SK-N-SH (cell line): ENCODE measurements at regions not wholly inside any gene's neighbourhood (a gene's known extent, or its start where the extent isn't known, plus 50 kb on each side); places are given as distances from the start of the nearest gene placed in this dataset.

Experiments
- CTCF ChIA-PET: fragments of 300-600, 350-600 bp; formaldehyde crosslinking; extraction: SDS; loops from one replicate; lab custom pipeline; 2021; lab: Yijun Ruan, JAX
- POLR2A ChIA-PET: fragments of 350-600 bp; sonication (Branson Sonifier 250); formaldehyde crosslinking; extraction: SDS; loops from one replicate; lab custom pipeline; 2020; ENCODE audit warnings: antibody characterized with exemption, inconsistent platforms; lab: Yijun Ruan, JAX
- DNase-seq: peaks from one replicate; pipeline ENCODE4 v3.0.0; 2012
- H2AFZ ChIP-seq: fragments of 200-600 bp; sonication (generic); 2 replicates; pipeline ENCODE4 v1.8.1; 2016; ENCODE audit warnings: antibody characterized with exemption, mild to moderate bottlenecking, low read depth
- H3F3A ChIP-seq: fragments of 200-600 bp; sonication (generic); replicated peaks from 2 replicates; pipeline ENCODE3; 2016; ENCODE audit warnings: antibody characterized with exemption, mild to moderate bottlenecking; ENCODE audit not compliant: insufficient read depth
- H3K27ac ChIP-seq, 2 experiments: fragments of 200-500 bp in 1 of 2; fragments of 200-600 bp in 1 of 2; sonication (Bioruptor generic) in 1 of 2; sonication (generic), shearing (Covaris generic) in 1 of 2; 2 replicates each; pipeline versions ENCODE4 v1.5.1 to v1.6.1; 2014 to 2016; ENCODE audit warnings: low read depth in 2 of 2, inconsistent platforms in 1 of 2, low read length in 1 of 2, mild to moderate bottlenecking in 1 of 2, mixed read lengths in 1 of 2
- H3K27me3 ChIP-seq: fragments of 200-600 bp; sonication (generic), shearing (Covaris generic); 2 replicates; pipeline ENCODE4 v1.6.1; 2016; ENCODE audit warnings: mixed run types; ENCODE audit not compliant: insufficient read depth
- H3K36me3 ChIP-seq, 2 experiments: fragments of 200-500 bp in 1 of 2; fragments of 200-600 bp in 1 of 2; sonication (Bioruptor generic) in 1 of 2; sonication (generic) in 1 of 2; replicated peaks in 1 of 2; 2 replicates each; pipeline versions ENCODE3 to v1.5.1; 2014 to 2016; ENCODE audit warnings: low read length in 1 of 2, mild to moderate bottlenecking in 1 of 2; ENCODE audit not compliant: insufficient read depth in 2 of 2, control insufficient read depth in 1 of 2
- H3K4me1 ChIP-seq, 2 experiments: fragments of 200-500 bp in 1 of 2; fragments of 200-600 bp in 1 of 2; sonication (Bioruptor generic) in 1 of 2; sonication (generic), shearing (Covaris generic) in 1 of 2; 2 replicates each; pipeline versions ENCODE4 v1.5.1 to v1.6.1; 2014 to 2016; ENCODE audit warnings: low read depth in 1 of 2, low read length in 1 of 2, mixed run types in 1 of 2; ENCODE audit not compliant: insufficient read depth in 2 of 2, control insufficient read depth in 1 of 2
- H3K4me2 ChIP-seq: fragments of 200-600 bp; sonication (generic), shearing (Covaris generic); 2 replicates; pipeline ENCODE4 v1.6.1; 2017; ENCODE audit warnings: mixed run types
- H3K4me3 ChIP-seq, 2 experiments: fragments of 200-500 bp in 1 of 2; fragments of 200-600 bp in 1 of 2; sonication (Bioruptor generic) in 1 of 2; sonication (generic), shearing (Covaris generic) in 1 of 2; 2 replicates each; pipeline versions ENCODE4 v1.5.1 to v1.8.1; 2014 to 2016; ENCODE audit warnings: low read depth in 2 of 2, inconsistent platforms in 1 of 2, low read length in 1 of 2, mild to moderate bottlenecking in 1 of 2, mixed read lengths in 1 of 2, moderate library complexity in 1 of 2
- H3K79me2 ChIP-seq: fragments of 200-600 bp; sonication (generic); 2 replicates; pipeline ENCODE4 v1.8.1; 2017; ENCODE audit warnings: mild to moderate bottlenecking; ENCODE audit not compliant: insufficient read depth
- H3K9ac ChIP-seq: fragments of 200-600 bp; sonication (generic); 2 replicates; pipeline ENCODE4 v1.6.1; 2017; ENCODE audit warnings: mixed run types
- H3K9me2 ChIP-seq: fragments of 200-600 bp; sonication (generic); 2 replicates; pipeline ENCODE4 v1.6.1; 2017; ENCODE audit warnings: mixed run types
- H3K9me3 ChIP-seq: fragments of 200-600 bp; sonication (generic); 2 replicates; pipeline ENCODE4 v1.6.1; 2017; ENCODE audit warnings: mixed run types, mild to moderate bottlenecking, moderate library complexity
- H4K20me1 ChIP-seq: fragments of 200-600 bp; sonication (generic); 2 replicates; pipeline ENCODE4 v1.6.1; 2017; ENCODE audit warnings: mild to moderate bottlenecking, mixed run types; ENCODE audit not compliant: insufficient read depth
- CHD2 ChIP-seq: fragments of 150-350 bp; IDR thresholded peaks from 2 replicates; pipeline ENCODE4 v1.6.1; 2018; ENCODE audit warnings: low read length; ENCODE audit not compliant: partially characterized antibody
- CTCF ChIP-seq: fragments of 200-600 bp; sonication (generic); IDR thresholded peaks from 2 replicates; pipeline ENCODE4 v1.6.1; 2017; ENCODE audit warnings: antibody characterized with exemption, mild to moderate bottlenecking, moderate library complexity
- EP300 ChIP-seq, 2 experiments: IDR thresholded peaks; 2 replicates each; pipeline versions ENCODE4 v1.4.0 to v1.6.1; 2012; ENCODE audit warnings: borderline replicate concordance in 1 of 2, low read depth in 1 of 2, low read length in 1 of 2
- EZH2phosphoT487 ChIP-seq: fragments of 200-600 bp; sonication (generic); IDR thresholded peaks from 2 replicates; pipeline ENCODE4 v1.6.1; 2017; ENCODE audit warnings: low read depth, mixed run types, mild to moderate bottlenecking, antibody characterized with exemption, moderate library complexity, borderline replicate concordance
- FOSL2 ChIP-seq: IDR thresholded peaks from 2 replicates; pipeline ENCODE4 v1.4.0; 2012; ENCODE audit warnings: low read depth, mild to moderate bottlenecking, moderate library complexity, borderline replicate concordance
- FOXJ3 ChIP-seq: sonication (generic); formaldehyde crosslinking; IDR thresholded peaks from 2 replicates; pipeline ENCODE4 v1.5.1; 2020; ENCODE audit warnings: mild to moderate bottlenecking, missing genetic modification reagents
- MAX ChIP-seq: IDR thresholded peaks from 2 replicates; pipeline ENCODE4 v1.4.0; 2012; ENCODE audit warnings: low read depth
- MEF2A ChIP-seq: IDR thresholded peaks from 2 replicates; pipeline ENCODE4 v1.4.0; 2012; ENCODE audit warnings: low read depth, borderline replicate concordance
- MXI1 ChIP-seq: IDR thresholded peaks from 2 replicates; pipeline ENCODE4 v1.6.1; 2012; ENCODE audit warnings: mild to moderate bottlenecking, low read depth, low read length, improper control_type of control experiment
- NRF1 ChIP-seq: IDR thresholded peaks from 2 replicates; pipeline ENCODE4 v1.6.1; 2012; ENCODE audit warnings: low read depth, mild to moderate bottlenecking, low read length
- PBX3 ChIP-seq: IDR thresholded peaks from 2 replicates; pipeline ENCODE4; 2012
- POLR2AphosphoS5 ChIP-seq: IDR thresholded peaks from 2 replicates; pipeline ENCODE4 v1.6.1; 2012; ENCODE audit warnings: low read depth, low read length
- SMC3 ChIP-seq: IDR thresholded peaks from 2 replicates; pipeline ENCODE4 v1.6.1; 2012; ENCODE audit warnings: low read depth, low read length, improper control_type of control experiment
- TCF12 ChIP-seq: IDR thresholded peaks from 2 replicates; pipeline ENCODE4 v1.4.0; 2012
- TEAD4 ChIP-seq: IDR thresholded peaks from 2 replicates; pipeline ENCODE4 v1.4.0; 2012; ENCODE audit warnings: mild to moderate bottlenecking, borderline replicate concordance; ENCODE audit not compliant: insufficient read depth
- USF1 ChIP-seq: IDR thresholded peaks from 2 replicates; pipeline ENCODE4 v1.4.0; 2012; ENCODE audit warnings: low read depth, borderline replicate concordance
- WGBS: methylation state at CpG from one replicate; pipeline ENCODE4 v1.1.6; 2017; ENCODE audit warnings: low lambda C conversion rate; 5-methylcytosine and 5-hydroxymethylcytosine counted together

- Histone ChIP-seq H3K27me3 (no peaks in the 10 kb centered on the region), H3F3A (no peaks in the 10 kb centered on the region), H3K9me3 (no peaks in the 10 kb centered on the region), H3K27ac (no peak overlapping the region), H3K4me3 (no peak overlapping the region), H3K4me2 (no peak overlapping the region), H3K36me3 (no peaks in the 10 kb centered on the region), H3K4me1 (no peaks in the 10 kb centered on the region), H3K79me2 (no peaks in the 10 kb centered on the region), H3K9ac (no peak overlapping the region), H3K9me2 (no peaks in the 10 kb centered on the region), H4K20me1 (no peaks in the 10 kb centered on the region), H2AFZ (no peak overlapping the region)
- 0% methylated on average over 1 of the region's 1 CpG for WGBS
- CTCF ChIA-PET: no interaction called here
- DNase-seq: no peak
- TF ChIP-seq MXI1: no peak
- no peak for TF ChIP-seq TEAD4
- no peak for TF ChIP-seq NRF1
- no peak for TF ChIP-seq USF1
- TF ChIP-seq TCF12: no peak
- POLR2A ChIA-PET: no interaction called here
Observed at GRCh38 chrX:42515939-42516338, 262.0 kb downstream of the PPP1R2C start.

- no peaks in the 10 kb centered on the region for H3K79me2 ChIP-seq
- no peak overlapping the region for H2AFZ ChIP-seq
- no peak overlapping the region for H3K4me2 ChIP-seq
- H3K4me1 ChIP-seq: no peaks in the 10 kb centered on the region
- 6% methylated on average over 7 of the region's 7 CpGs for WGBS
- H3F3A ChIP-seq: no peaks in the 10 kb centered on the region
- TF ChIP-seq PBX3 (no peak), MAX (no peak), EP300 (IDR thresholded peaks at IDR 0.05; ENCODE audit: borderline replicate concordance in 1 of 2, low read depth in 1 of 2, low read length in 1 of 2) (no peak), FOXJ3 (no peak), FOSL2 (no peak), MEF2A (no peak), TEAD4 (no peak), CHD2 (no peak), POLR2AphosphoS5 (no peak), SMC3 (no peak), EZH2phosphoT487 (no peak), CTCF (no peak)
- TF ChIP-seq, all 33 proteins: peak for 0
- no peak overlapping the region for H3K27ac ChIP-seq
- H4K20me1 ChIP-seq: no peaks in the 10 kb centered on the region
- POLR2A ChIA-PET: no interaction called here
- H3K9me3 ChIP-seq: no peaks in the 10 kb centered on the region
- no peak overlapping the region for H3K4me3 ChIP-seq
- H3K9ac ChIP-seq: no peak overlapping the region
- DNase-seq: no peak
- CTCF ChIA-PET: no interaction called here
- H3K27me3 ChIP-seq: no peaks in the 10 kb centered on the region
- no peaks in the 10 kb centered on the region for H3K9me2 ChIP-seq
- no peaks in the 10 kb centered on the region for H3K36me3 ChIP-seq
Observed at GRCh38 chrX:42505016-42505415, 272.9 kb downstream of the PPP1R2C start.
